ENCODE measurements at regions not wholly inside any gene's neighbourhood (a gene's known extent, or its start where the extent isn't known, plus 50 kb on each side); places are given as distances from the start of the nearest gene placed in this dataset.
A peak's percentile ranks its signal among the peaks of the same experiment; 100 is the strongest.
"Not testable (repeated sequence)": the region's sequence is repeated elsewhere in the genome, so short reads cannot be mapped to it uniquely, and the experiment has no call there.

DNA sequence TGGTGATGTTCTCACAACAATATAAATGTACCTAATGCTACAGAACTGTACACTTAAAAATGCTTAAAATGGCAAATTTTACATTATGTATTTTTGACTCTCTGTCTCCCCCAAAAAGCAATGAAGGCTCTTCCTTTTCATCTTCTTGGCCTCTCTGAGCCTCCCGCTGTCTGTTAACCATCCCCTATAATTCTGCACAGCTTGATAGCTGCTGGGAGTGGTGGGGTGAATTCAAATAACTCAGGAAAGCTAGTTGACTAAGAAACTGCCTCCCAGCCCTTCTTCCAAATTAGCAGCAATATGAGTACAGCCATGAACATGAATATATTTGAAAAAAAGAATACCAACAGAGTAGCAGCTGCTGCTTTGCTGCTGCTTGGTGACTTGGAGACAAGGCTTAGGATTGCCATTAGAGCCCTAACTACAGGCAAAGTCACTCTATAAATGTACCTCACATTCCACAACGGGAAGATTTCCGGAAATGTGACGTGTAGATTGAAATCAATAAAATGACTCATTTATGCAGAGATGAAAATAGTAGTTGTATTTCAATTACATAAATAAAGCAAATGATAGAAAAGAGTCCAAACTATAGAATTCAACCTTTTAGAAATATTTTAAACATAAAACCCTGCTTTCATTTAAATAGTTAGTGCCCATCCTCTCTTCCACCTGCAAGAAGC lies 200.1 kb upstream of the HEY2 start:
- no peak for DNase-seq

DNA sequence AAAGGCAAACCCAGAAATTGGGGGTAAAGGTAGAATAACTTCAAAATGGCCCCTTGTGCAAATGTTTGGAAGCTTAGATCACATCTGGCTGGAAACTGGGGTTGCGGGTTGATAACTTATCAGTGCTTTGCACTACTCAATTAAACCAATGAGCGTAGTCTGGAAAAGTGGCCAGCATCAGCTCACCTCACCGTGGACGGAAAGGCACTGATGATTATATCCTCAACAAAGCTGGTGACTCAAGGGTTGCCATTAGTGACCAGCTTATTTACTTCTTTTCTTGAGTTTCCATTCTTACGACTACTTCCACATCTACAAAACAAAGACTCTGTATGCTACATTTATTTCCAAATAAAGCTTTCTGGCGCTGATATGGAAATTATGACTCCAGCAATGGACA lies 198.5 kb upstream of the HEY2 start:
- no peak for DNase-seq

DNA sequence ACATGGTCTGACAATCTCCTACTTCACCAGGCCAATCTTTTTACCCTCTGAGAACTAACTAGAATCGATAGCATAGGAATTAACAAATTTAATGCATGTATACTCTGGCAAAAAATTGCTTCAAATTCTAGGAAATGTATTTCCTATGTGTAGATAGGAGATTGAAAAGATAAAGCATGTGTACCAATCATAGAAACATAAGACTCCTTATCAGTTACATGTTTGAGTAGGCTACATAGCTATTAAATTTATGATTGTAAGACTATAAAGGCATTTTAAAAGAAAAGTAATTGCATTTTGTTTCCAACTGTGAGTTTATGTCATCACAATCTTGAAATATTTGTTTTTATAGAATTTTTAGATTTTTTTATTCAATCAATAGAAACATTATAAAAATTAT lies 196.6 kb upstream of the HEY2 start:
- no peak for DNase-seq

DNA sequence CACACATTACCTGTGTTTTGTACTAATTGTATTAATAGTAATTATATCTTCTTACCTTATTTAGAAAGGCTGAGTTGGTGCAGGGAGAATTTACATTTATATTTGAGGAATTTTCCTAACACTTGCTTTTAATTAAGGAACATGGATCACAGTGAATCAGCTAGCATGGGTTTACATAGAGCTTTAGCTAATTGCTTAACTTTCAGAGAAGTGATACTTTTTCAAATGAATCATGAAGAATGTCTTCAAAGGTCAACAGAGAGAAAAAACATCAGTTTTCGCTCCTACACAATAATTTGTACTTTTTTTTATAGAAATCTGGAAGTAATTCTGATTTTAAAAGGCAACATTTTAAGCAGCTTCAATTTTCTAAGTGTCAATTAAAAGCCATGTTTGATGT lies 195.0 kb upstream of the HEY2 start:
- DNase-seq, result no peak

DNA sequence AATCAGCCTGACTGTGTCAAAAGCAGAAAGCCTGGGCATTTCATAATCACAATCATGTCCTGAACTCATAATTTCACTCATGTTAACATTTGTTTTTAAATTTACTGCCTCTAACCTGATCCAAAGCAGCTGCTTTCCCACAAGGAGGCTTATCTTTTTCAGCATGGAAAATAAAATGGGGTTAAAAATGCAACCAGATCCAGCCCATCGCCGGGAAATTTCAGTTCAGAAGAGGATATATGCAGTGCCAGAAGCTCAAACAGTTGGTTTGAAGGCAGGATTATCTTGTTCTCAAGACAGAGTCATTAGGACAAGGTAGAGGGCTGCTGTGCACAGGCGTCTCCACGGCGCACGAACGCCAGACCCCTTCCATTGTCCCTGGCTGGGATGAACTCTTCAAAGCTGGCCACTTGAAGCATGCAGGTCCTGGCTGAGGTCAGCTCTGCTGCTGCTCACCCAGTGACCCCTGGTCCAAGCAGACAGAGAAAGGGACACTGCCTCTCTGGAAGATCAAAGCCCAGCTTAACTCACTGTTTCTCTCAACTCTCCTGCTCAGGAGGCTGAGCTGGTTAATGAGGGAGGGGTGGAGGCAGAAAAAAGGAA lies 191.1 kb upstream of the HEY2 start:
- DNase-seq, result no peak

DNA sequence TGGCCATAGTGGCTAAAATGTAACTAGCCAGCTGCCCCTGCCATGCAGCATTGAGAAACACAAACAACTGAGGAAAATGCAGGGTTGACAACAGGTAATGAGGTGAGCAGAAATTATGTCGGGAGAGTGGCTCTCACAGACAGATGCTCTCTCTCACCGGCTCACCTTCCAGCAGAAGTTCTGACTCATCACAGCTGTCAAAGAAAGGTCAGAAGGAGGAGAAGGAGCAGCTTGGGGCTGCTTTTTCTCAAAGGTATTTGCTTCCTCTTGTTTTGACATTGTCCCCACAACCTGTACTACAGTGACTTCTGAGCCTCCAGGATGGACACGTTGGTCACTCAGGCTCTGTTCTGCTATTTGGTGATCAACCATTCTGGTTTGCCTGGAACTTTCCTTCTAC lies 190.5 kb upstream of the HEY2 start:
- DNase-seq, result no peak

DNA sequence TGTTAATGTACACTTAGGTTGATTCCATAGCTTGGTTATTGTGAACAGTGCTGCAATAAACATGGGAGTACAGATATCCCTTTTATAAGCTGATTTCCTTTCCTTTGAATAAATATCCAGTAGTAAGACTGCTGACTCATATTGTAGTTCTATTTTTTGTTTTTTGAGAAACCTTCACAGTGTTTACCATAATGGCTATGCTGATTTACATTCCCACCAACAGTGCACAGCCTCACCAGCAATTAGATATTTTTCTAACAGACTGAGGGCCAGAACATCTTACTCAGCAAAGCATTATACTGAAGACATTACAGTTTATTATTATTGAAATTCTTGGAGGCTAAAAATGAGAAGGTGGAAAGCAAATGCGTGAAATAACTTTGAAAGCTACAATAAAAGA lies 187.3 kb upstream of the HEY2 start:
- no peak for DNase-seq

DNA sequence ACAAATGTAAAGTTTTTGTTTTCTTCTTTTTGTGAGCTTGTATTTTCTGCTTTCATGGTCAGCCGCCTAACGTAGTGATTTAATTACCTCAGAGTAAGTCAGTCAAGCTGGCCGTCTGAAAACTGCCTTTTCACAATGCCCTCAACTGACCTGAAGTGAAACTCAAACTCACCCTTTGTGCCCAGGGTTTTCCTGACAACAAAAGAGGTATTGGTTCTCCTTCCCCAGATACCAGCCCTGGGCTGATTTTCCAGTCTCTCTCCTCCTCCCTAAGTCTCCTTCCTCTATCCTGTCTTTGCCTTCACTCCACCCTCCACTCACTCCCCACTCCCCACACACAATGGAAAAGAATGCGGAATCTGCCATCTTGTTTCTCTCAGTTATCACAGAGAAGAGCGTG lies 184.5 kb upstream of the HEY2 start:
- DNase-seq, result no peak

DNA sequence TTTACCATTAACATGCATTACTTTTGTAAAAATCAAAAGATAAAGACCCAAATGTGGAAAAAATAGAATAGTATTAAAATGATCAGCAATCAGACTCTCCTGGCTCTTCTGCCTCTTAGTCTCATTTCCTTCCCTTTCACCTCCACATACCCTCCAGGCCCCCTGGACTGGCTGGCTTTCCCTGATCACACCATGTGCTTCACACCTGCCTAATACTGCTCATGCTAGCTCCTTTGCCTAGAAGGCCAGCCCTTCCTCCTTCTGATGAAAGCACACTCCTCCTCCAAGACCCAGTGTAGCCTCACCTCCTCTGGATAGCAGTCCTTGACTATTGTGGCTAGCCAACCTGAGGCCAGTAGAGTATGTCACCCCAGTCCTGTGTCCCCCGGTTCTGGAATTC lies 182.0 kb upstream of the HEY2 start:
- DNase-seq, result no peak

DNA sequence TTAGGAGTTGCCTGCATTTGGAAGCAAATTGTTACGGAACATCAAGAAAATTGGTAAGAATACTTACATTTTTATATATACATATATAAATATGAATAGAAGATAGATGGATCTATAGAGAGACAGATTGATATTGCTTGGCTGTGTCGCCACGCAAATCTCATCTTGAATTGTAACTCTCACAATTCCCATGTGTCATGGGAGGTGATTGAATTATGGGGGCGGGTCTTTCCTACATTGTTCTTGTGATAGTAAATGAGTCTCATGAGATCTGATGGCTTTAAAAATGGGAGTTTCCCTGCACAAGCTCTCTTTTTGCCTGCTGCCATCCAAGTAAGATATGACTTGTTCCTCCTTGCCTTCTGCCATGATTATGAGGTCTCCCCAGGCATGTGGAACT lies 180.8 kb upstream of the HEY2 start:
- no peak for DNase-seq

DNA sequence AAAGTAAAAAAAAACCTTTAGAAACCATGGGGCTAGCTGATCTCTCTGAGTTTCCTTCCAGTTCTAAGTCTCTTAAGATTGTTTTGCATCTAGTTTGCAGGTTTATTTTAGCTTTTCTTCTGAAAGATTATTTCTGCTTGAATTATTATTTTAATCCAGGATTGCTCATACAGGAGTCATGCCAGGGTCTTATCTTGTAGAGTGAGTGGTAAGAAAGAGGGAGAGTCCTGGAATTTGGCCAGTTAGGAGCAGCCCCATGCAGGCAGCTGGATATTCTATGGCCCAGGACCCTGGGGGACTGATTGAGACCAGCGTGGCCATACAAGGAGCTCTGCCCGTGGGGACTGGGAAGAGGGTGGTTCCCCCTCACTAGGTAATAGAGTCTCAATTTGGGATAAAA lies 178.9 kb upstream of the HEY2 start:
- DNase-seq, result no peak

DNA sequence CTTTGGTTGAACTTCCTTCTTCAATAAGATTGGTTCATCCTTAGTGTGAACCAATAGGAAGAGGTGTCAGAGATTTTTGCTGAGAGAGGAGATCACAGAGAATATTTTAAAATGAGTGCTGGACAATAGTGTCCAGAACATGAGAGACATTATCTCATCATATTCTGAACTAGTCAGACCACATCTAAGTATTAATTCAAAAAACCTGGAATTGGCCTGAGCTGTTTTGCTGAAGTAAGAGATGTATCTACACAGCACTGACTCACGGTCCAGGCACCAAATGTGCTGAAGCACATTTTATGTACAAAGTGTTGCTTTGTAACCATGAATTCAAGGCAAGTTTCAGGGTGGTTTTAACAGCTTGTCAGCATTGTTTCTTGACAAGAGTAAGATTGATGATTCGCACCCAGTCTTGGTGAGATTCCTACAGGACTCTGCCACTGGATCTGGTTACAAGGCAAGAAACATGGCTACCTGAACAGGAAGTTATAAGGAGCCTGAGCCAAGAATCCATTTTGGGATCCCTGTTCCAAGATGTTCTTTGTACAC lies 178.2 kb upstream of the HEY2 start:
- DNase-seq, result no peak

DNA sequence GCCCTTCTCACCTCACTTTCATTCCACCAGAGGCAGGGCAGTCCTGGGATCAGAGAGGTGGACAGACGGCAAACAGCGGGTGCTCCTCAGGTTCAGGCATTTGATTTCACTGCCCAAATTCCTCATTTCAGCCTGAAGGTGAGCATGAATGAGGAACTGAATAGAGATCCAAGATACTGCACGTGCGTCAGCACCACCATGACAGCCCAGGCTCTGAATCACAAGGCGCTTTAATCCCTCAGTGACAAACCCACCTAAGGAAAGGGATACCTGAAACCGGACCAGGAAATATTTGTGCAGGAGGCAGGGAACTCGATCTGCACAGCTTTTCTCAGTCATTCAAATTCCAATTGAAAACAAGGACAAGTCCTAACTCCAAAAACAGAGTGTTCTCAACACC lies 174.8 kb upstream of the HEY2 start:
- no peak for DNase-seq

DNA sequence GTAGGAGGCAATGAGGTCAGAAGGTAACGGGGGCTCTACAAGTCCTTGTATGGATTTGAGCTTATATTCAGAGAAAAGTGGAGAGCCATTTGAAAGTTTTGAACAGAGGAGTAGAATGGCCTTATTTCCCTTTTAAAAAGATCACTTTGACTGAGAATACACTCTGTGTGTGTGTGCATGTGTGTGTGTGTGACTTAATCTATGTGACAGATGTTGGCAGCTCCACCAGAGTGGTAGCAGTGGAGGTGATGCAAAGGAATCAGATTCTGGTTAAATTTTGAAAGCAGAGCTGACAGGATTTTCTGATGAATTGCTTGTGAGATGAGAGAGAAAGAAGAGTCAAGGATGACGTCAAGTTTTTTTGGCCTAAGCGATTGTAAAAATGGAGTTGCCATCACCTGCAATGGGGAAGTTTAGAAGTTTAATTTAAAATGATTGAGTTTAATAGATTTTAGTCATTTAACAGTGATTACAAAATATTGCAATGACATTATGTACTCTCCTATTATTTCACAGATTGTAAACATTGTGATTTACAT lies 172.2 kb upstream of the HEY2 start:
- DNase-seq, result no peak

DNA sequence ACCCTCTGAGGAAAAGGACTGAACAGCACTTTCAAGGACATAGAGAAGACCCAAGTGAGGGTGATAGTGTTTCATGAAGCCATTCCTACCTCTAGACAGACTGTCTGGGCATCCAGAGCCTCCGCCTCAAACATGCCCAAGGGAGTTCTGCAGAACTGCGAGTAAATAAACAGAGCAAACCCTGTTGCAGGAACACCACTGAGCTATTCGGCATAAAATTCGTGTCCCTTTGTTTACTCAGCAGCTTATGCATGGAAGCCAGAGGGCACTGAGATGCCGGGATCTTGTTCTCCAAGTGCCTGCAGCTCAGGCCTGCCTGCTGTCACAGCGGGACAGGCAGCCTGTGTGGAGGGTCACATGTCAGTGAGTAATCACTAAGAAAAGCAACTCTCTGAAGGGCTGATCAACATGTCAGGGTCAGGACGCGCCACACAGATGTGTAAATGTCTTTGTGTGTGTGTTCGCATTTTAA lies 164.9 kb upstream of the HEY2 start:
- peak; percentile 61 for DNase-seq

DNA sequence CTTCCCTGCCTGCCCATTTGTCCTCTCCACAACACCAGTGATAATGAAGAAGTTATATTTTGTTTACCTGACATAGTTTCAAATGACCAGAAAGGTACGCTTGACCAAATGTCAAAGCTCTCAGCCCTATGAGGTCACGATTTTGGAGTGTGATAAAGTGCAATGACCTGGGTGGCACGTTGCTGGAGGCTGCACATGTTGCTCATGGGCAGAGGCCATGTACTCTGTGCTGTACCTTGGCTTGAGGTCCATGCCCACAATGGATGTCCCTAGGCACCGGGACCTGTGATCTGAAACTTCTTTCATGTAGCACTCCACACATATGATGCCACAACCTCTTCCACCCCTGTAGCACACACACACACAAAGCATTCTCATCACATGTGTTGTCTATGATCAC lies 164.0 kb upstream of the HEY2 start:
- no peak for DNase-seq

DNA sequence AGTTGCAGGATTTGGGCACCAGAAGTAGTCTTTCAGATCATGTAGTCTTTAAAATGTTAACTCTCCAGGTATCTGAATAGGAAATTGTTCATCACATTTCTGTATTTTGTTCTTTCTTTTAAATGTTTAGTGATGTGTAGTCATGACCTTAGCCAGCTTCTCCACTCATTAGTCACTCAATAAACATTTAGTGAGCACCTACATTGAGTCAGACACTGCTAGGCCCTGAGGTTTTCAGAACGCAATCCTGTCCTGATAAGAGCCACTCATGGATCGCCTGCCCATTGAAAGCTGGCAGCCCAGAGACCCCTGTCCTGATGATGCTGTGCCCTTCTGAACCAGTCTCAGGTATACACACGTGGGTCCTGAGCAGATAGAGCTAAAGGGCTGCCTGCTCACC lies 163.4 kb upstream of the HEY2 start:
- no peak for DNase-seq

DNA sequence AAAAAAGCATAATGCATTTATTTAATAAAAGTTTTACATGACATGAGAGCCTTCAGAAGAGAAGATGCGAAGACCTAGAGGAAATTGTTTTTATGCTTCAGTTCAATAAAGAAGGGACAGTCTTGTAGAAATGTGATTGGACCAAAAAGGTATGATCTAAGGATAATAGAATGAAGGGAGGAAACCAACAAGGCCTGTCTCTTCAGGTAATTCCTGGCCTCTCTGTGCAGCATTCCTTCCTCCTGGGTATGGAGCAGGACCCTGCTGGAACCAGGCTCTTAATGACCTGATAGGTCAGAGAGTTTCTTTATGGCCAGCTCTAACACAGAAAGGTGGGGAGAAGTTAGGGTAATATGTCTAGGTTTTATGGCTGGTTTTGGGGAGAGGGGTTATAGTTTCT lies 162.8 kb upstream of the HEY2 start:
- DNase-seq, result no peak

DNA sequence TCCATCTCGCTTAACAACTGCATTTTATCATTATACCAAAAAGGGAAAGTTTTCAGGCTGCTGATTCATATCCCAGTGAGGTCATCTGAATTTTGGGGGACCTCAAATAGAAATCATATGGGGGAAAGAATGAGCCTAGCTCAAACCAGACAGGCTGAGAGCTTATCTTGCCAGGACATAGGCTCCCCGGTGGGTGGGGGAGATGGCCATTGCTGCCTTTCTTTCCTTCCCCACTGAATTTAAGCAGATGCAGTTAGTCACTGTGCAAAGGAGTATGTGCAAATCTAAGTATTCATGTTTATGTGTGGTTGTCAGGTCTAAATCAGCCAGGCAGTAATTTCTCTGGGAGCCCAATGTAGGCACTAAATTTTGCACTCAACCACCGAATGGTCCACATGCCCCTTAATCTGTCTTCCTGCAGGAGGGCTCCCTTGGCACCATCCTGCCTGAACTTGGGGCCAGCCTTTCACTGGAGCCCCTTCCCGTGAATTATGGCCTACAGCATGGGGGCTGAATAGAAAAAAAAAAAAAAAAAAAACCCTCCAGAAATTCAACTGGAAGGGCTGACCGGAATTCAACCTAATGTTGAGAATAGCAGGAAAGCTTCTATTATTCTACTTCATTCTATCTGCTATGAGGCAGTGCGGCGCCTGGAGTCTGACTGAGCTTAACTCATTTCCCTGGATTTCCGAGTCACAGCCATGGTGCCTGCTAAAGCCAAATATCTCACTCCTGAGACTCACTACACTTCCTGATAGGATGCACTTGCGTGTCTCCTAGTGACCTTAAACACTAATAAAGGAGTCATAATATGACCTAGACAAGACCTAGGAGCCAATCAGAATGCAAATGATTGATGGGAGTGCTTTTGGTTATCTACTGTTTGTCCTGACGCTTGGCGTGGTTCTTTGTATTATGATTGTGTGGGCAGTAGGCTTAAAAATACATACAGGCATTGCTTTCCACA lies 161.5 kb upstream of the HEY2 start:
- no peak for DNase-seq

DNA sequence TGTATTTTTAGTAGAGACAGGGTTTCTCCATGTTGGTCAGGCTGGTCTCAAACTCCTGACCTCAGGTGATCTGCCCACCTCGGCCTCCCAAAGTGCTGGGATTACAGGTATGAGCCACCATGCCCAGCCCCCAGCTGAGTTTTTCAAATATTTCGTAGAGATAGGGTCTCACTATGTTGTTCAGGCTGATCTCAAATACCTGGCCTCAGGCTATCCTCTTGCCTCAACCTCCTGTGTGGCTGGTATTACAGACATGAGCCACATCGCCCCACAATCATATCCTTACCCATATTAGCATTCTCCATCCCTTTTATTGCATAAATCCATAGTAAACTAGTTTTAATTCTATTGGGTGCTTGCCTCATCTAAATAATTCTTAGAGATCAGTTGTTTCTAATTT lies 157.6 kb upstream of the HEY2 start:
- DNase-seq, result not testable (repeated sequence)

DNA sequence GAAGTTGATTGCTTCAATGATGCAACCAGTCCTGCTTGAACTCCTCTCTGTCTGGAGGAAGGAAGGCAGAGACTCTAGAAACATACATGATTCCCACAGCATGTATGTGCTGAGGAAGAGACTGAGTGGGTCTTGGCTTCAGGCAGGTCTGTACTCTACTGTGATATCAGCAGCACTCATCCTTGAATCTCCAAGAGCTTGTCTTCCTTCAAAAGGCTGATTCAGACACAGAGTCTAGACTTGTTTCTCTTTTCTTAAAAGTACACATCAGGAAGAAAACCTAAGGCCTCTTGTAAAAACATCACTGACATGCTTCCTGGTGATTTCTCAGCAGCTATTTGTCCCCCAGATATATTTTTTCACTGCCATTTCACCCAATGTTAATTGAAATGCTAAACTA lies 155.7 kb upstream of the HEY2 start:
- no peak for DNase-seq

DNA sequence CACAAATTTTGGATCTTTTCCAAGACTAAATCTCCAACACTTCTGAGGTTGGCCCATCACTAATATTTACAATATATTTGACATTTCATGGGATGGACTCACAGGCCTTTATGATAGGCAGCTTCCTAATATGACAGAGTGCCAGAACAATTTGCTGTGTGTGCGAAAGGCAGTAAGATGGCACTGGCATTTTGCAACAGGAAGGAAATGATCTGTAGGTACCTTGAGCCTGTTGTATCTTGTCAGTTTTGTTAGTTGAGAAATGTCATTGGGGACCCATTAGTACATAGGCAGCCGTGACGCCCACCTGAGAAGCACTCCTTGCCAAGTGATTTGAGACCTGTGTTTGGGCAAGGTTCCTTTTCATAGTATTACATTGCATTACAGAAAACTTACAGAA lies 153.4 kb upstream of the HEY2 start:
- DNase-seq, result no peak

Measured in DMS153 (cell line).